ENCODE measurements at regions not wholly inside any gene's neighbourhood (a gene's known extent, or its start where the extent isn't known, plus 50 kb on each side); places are given as distances from the start of the nearest gene placed in this dataset.

DNA sequence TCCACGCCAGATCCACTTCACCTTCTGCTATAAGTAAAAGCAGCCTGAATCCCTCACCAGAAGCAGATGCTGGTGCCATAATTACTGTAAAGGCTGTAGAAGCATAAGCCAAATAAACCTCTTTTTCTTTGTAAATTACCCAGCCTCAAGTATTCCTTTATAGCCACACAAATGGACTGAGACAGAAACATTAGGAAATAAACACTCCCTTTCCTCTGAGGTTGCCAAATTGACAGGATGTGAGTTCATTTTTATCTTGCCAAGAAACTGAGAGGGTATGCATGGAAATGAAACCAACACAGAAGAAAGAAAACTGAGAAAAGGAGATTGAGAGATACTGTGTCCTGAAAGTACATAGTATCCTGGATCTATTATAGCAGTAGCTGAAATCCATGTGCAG is 481.2 kb downstream of the HAO1 start:
- H3K27me3 ChIP-seq (ENCODE audit: low read depth), result no peaks in the 10 kb centered on the region
- DNase-seq (no peak), ATAC-seq (no peak)
- H3K36me3 ChIP-seq, result no peaks in the 10 kb centered on the region
- no peak overlapping the region for H3K27ac ChIP-seq
- no peaks in the 10 kb centered on the region for H3K9me3 ChIP-seq
- intact Hi-C loops (cut with DNase I), result no loop called here
- H3K4me1 ChIP-seq, result no peaks in the 10 kb centered on the region
- TF ChIP-seq CTCF (IDR thresholded peaks at IDR 0.05), result no peak
- no peak overlapping the region for H3K4me3 ChIP-seq

GRCh38 chr20:7463290-7463689 is 477.0 kb downstream of the HAO1 start:
- H3K9me3 ChIP-seq, result no peaks in the 10 kb centered on the region
- no peaks in the 10 kb centered on the region for H3K36me3 ChIP-seq
- H3K4me1 ChIP-seq, result no peaks in the 10 kb centered on the region
- H3K4me3 ChIP-seq, result no peak overlapping the region
- no peaks in the 10 kb centered on the region for H3K27me3 ChIP-seq (ENCODE audit: low read depth)
- ATAC-seq (no peak), DNase-seq (no peak)
- no peak for TF ChIP-seq CTCF (IDR thresholded peaks at IDR 0.05)
- no peak overlapping the region for H3K27ac ChIP-seq
- intact Hi-C loops (cut with DNase I), result no loop called here

- H3K27ac ChIP-seq, result no peak overlapping the region
These were observed 469.3 kb downstream of the HAO1 start for GRCh38 chr20:7470912-7471311.

GRCh38 chr20:7490288-7490687 is 450.0 kb downstream of the HAO1 start:
- peaks cover 2% of the 10 kb centered on the region for H3K9me3 ChIP-seq
- no peaks in the 10 kb centered on the region for H3K27me3 ChIP-seq (ENCODE audit: low read depth)
- no peak overlapping the region for H3K27ac ChIP-seq
- no peaks in the 10 kb centered on the region for H3K4me1 ChIP-seq
- TF ChIP-seq CTCF (IDR thresholded peaks at IDR 0.05), result no peak
- no peaks in the 10 kb centered on the region for H3K36me3 ChIP-seq
- ATAC-seq, result no peak
- no peak for DNase-seq
- H3K4me3 ChIP-seq, result no peak overlapping the region
- intact Hi-C loops (cut with DNase I), result no loop called here

More at GRCh38 chr20:7470912-7471311, 469.3 kb downstream of the HAO1 start:
- H3K36me3 ChIP-seq, result no peaks in the 10 kb centered on the region
- H3K4me1 ChIP-seq, result no peaks in the 10 kb centered on the region
- intact Hi-C loops (cut with DNase I), result no loop called here
- ATAC-seq (no peak), DNase-seq (no peak)
- TF ChIP-seq CTCF (IDR thresholded peaks at IDR 0.05), result no peak
- no peak overlapping the region for H3K4me3 ChIP-seq
- no peaks in the 10 kb centered on the region for H3K27me3 ChIP-seq (ENCODE audit: low read depth)
- no peaks in the 10 kb centered on the region for H3K9me3 ChIP-seq

GRCh38 chr20:7492257-7492656 is 448.0 kb downstream of the HAO1 start:
- Histone ChIP-seq H3K4me1 (no peaks in the 10 kb centered on the region), H3K4me3 (no peak overlapping the region), H3K27me3 (ENCODE audit: low read depth) (no peaks in the 10 kb centered on the region), H3K27ac (no peak overlapping the region), H3K36me3 (no peaks in the 10 kb centered on the region), H3K9me3 (peaks cover 2% of the 10 kb centered on the region)
- TF ChIP-seq CTCF (IDR thresholded peaks at IDR 0.05), result no peak
- DNase-seq (no peak), ATAC-seq (no peak)
- intact Hi-C loops (cut with DNase I), result no loop called here

DNA sequence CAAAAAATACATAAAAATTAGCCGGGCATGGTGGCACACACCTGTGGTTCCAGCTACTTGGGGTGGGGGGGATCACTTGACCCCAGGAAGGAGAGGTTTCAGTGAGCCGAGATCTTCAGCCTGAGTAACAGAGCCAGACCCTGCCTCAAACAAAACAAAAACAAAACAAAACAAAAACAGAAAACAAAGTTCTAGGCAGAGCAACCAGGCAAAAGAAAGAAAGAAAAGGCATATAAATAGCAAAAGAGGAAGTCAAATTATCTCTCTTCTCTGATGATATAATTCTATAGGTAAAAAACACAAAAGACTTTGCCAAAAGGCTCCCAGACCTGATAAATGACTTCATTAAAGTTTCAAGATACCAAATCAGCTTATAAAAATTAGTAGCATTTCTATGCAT is 446.9 kb downstream of the HAO1 start:
- Histone ChIP-seq H3K9me3 (peaks cover 2% of the 10 kb centered on the region), H3K4me1 (no peaks in the 10 kb centered on the region), H3K36me3 (no peaks in the 10 kb centered on the region), H3K27me3 (ENCODE audit: low read depth) (no peaks in the 10 kb centered on the region), H3K27ac (no peak overlapping the region), H3K4me3 (no peak overlapping the region)
- no peak for ATAC-seq
- DNase-seq, result no peak
- no peak for TF ChIP-seq CTCF (IDR thresholded peaks at IDR 0.05)
- intact Hi-C loops (cut with DNase I), result no loop called here
